T-helper 1 cell treated with Interleukin-12 subunit alpha and Interleukin-12 subunit beta and Interleukin-4 antibody, amounts not matched to agents 30 ng/mL and 1 ng/mL, for 36 hours (primary cell): ENCODE measurements at regions not wholly inside any gene's neighbourhood (a gene's known extent, or its start where the extent isn't known, plus 50 kb on each side); places are given as distances from the start of the nearest gene placed in this dataset.

ENCODE experiments used
- intact Hi-C: fragments of 100-400 bp; cut with micrococcal nuclease; formaldehyde crosslinking; loops from one replicate; pipeline ENCODE4 v1.15.1; 2024

DNA sequence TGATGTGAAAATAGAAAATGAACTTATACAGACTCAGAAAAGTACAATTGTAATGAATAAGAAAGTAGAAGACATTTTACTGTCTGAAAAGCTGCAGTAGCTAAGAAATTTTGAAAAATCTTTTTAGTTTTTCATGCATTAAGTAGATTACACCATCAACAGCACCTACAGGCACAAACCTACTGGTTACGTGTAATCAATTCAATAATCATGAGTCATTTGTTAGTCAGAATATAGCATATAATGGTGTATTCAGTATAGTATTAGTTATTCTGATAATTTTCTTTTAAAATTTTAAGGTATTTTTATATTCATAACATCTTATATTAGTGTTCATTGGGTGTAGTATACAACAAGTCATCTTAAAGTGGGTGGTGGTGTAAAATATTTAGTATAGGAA is 550.5 kb upstream of the GBE1 start:
- intact Hi-C loops, result no loop called here

DNA sequence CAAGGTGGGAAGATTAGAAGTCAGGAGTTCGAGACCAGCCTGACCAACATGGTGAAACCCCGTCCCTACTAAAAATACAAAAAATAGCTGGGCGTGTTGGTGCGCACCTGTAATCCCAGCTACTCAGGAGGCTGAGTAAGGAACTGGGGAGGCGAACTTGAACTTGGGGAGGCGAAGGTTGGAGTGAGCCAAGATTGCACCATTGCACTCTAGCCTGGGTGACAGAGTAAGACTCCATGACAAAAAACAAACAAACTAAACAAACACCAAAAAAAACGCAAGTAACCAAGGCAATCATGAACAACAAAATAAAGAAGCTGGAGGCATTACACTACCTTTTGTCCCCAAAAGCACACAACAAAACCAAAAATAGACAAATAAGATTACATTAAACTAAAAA is 547.3 kb upstream of the GBE1 start:
- intact Hi-C loops, result no loop called here

DNA sequence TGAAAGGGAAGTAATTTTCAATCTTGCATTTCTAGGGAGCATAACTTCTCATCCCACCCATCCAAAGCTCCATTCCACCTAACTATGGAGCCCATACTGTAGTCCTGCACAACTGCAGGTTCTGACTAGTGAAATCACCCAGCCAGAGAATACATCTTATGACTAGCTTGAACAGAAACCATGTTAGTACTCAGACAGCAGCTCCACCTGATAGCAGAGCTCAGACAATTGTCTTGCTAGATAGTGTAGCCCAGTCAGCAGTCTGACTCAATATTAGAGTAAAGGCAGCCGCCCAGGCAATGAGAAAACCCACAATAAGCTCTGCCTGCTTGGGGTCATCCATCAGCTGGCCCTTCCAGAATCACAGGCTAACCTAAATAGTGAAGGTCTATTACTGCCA is 544.7 kb upstream of the GBE1 start:
- intact Hi-C loops, result no loop called here

DNA sequence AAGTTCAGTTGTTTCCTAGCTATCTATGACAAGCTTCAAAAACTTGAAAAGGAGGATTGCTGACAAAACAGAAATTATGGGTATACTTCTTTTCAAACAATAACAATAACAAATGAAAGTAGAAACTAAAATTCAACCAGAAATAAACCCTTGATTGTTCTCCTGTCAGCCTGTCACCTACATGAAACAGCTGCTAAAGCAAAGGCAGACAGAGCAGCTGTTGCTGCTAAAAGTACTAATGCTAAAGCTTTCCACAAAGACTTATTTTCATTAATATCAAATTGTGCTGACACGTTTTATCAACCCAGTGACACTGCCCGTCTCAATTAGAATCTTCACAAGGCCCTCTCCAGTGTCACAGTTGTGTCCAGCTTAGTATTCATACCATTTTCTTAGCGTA is 533.2 kb upstream of the GBE1 start:
- intact Hi-C loops, result no loop called here

DNA sequence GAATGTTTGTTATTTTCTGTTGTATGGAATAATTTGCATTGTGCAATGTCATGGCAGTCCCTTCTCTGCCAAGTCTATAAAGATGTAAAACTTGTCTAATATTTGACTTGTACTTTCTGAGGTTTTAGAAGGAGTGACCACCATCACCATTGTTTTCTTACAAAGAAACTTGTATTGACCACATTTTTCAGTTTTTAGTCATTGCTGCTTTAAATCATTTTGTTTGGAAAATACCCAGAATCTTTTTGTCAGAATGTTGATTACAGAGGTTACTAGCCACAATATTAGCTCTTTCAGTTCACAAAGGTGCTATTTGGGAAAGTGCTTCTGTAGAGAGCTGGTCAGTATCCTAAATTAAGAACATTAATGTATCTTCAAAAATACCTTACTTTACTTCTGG is 532.4 kb upstream of the GBE1 start:
- intact Hi-C loops, result no loop called here

DNA sequence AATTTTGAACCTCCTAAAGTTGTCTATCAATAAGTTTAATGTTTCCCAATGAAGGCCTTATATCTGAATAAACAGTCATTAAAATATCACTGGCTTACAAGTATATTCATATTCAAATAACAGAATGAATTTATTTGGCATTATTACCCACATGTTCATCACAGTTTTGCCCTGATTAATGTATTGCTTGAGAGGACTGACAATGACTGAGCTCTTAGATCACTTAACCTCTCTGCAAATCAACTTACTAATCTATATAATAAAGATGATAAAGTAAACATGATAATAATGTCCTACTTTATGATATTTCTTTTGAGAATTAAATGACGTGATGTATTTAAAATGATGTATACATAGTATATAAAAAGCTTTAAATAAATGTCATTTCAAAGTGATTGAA is 532.0 kb upstream of the GBE1 start:
- intact Hi-C loops, result no loop called here

DNA sequence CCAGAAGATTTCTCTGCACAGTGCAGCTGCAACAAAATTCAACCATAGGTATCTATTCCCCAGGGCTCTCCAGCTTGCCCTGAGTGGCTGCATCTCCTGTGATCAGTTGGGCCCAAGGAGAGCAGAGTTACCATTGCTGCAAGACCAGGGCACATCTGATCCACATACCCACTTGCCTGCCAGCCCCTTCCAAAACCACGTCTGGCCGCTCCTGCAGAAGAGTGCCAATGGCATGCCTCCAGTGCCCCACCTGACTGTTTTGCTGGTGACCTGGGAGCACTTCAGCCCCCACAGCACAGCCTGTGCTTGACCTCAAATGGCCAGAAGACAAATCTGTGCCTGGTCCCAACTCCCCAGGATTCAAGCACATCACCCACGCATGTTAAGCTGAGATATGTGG is 526.1 kb upstream of the GBE1 start:
- intact Hi-C loops, result no loop called here

DNA sequence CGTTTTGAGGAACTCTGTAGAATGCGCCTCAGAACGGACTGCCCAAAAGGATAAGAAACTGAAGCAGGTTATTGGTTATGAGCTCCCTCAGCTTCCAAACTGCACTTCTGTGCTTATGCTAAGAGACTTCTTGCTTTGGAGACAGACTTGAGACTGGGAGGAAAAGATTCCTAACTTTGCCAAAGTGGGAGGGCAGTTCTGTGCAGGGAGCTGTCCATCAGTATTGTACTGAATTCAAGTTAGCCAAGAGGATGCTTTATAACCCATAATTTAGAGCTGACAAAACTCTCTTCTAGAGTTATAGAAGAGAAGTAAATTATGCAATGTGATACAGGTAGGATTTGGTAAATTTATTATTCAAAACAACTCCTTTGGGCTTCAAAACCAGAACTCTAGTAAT is 519.8 kb upstream of the GBE1 start:
- intact Hi-C loops, result no loop called here

DNA sequence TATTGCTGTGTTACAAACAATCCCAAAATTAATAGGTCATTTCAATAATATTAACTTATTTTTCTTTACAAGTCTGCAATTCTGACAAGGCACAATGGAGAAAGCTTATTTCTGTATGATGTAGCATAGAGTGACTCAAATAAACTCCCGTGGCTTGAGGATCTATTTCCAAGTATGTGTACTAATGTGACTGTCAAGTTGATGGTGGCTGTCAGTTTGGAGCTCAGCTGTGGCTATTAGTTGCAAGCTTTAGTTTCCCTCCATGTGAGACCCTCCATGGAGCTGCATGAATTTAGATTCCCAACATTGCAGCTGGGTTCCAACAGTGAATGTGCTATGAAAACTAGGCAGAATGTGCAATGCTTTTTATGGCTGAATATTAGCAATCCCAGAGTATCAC is 515.5 kb upstream of the GBE1 start:
- intact Hi-C loops, result no loop called here

DNA sequence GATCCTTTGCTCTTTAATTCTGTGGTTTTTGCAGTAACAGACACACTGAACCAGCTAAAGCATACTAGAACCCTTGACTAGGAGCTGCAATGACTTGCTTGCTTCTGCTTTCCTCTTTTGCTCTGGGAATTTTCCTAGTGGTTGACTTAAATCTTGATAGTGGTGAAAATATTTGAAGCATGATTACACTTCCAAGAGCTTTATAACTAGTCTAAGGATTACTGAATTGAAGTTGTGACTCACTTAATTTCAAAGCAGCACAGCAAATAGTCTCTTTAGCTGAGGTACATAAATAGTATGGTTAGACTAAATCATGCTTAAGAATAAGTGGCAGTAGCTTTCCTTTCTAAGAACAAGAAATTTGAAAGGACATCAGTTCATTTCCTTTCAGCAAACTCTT is 513.5 kb upstream of the GBE1 start:
- intact Hi-C loops, result no loop called here

DNA sequence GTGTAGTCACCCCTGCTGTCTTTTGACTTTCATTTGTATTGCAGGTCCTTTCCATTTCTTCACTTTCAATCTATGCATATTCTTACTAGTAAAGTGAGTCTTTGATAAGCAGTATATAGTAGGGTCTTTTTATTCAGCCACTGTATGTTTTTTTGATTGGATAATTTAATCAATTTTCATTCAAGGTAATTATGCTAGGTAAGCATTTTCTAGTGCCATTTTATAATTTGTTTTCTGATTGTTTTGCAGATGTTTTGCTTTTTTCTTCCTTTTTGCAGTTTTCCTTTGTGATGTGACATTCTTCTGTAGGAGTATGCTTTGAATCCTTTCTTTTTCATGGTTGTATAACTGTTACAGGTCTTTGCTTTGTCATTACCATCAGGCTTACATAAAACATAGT is 504.3 kb upstream of the GBE1 start:
- intact Hi-C loops, result no loop called here

DNA sequence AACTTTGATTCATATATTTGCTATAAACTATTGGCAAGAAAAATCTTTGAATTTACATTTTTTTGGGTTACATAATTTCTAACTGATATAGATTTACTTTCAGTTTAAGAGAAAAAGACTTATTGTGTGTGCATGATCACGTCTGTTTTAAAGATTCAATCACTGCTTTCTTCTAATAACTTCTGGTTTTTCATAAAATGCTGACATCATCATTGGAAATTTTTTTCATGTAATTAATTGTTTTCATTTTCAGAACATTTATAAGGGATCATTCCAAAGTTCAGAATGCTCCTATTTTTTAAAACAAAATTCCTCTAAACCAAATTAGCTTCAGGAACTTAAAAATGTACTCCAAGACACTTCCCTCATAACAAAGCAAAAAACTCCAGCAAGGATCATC is 500.7 kb upstream of the GBE1 start:
- intact Hi-C loops, result no loop called here

DNA sequence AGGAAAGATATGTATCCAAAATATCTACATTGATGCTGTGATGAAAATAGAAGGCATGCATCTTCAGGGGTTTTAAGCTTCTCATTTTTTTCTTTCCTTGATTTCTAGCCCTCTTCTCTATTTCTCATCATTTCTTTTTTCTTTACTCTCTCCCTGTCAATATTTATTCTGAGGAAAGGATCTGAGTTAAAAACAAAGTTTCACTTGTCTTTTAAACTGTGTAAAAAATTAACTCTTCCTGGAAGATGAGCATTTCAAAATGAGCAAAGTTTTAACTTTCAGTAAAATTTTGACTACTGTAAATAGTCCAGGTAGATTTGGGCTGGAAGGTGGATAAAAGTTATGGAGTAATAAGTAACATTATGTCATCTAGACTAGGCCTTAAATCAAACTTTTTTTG is 500.2 kb upstream of the GBE1 start:
- intact Hi-C loops, result no loop called here

DNA sequence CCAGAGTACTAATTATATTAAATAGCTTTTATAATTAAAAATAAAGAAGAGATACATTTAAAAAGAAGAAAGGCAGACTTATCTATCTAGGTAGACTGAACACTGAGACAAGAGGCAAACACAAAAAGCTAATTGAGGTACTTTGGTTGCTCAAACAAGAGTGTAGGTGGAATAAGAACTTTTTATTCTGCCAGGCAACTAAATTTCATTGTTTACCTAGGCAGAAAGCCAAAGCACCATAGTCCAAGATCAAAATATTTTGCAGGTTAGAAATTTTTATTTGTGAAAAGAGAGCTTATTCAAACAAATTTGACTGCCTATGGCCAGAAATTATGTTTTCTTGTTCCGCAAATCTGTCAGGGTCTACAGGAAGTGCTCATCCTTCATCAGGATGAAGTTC is 499.6 kb upstream of the GBE1 start:
- intact Hi-C loops, result no loop called here

DNA sequence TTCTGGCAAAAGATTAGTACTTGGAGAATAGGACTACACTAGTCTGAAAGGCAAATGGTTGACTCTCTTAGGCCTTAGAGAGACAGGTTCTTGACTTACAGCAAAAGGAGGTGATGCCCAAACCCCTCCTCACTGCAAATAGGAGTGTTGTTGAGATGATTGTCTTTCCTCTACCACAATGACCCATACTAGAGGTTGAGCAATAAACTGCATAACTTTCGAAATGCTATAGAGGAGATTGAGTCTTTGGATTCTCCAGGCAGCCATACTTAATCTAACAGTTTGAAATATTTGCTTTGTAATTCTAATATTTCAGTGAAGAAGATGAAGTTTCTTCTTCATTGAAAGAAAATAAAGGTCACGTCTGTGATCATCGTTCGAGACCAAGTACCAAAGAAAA is 498.5 kb upstream of the GBE1 start:
- intact Hi-C loops, result no loop called here

DNA sequence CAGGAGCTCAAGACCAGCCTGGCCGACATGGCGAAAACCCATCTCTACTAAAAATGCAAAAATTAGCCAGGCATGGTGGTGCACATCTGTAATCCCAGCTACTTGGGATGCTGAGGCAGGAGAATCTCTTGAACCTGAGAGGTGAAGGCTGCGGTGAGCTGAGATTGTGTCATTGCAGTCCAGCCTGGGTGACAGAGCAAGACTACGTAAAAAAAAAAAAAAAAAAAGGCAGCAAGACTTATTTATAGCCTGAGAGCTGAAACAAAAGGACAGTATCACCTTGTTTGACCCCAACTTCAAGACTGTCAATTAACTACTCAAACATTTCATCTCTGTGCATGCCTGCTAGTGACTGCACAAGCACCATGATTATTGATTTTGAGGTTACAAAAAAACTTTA is 478.9 kb upstream of the GBE1 start:
- intact Hi-C loops, result no loop called here

DNA sequence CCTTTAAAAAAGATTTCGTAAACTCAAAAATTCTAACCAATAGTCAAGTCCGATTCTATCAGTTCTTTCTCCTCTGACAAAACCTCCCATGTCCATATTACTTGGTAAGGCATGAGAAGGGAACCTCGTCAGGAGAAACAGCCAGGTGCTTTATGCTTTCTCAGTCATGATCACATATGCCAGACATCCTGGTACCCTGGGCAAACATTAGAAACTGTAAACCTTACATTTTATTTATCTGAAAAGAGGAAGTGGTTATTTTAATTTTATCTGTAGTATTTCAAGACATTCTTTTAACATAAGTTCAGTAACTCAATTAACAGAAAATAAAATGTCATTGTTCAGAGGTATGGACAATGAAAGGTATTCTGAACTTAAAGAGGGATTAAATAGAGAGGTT is 474.8 kb upstream of the GBE1 start:
- intact Hi-C loops, result no loop called here

DNA sequence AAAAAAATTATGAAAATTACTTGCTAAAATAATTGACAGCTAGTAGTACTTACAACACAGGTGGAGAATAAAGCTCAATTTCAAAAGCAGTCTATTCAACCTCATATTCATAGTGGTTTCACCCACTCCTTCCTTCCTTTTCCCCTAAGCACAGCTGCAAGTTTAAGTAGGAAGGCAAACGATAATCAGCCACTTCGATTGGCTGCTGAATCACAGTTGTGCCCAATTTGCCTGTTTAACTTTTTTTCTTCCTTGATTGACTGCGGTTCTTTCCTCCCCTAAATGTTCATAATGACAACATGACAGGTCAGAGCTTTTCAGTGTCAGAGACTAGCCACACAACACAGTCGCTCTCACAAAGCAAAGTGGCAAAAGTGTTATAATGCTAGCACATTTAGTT is 468.0 kb upstream of the GBE1 start:
- intact Hi-C loops, result no loop called here

DNA sequence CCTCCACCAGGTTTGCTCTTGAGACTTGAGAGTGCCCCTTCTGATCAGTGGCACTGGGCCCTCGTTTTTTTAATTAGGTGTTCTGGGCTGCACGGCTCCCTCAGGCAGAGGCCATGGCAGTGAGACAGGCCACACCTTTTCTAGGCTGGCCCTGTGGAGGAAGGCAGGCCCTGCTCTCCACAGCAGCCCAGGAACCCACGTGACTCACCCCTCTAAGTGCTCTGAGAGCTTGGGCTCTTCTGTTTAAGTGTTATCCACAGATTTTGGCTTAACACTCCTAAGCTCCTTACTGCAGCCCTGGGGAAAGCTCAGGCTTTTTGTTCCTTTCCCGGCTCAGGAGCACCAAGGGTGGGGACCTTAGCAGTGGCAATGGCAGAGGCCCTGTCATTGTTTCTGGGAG is 463.2 kb upstream of the GBE1 start:
- intact Hi-C loops, result no loop called here

DNA sequence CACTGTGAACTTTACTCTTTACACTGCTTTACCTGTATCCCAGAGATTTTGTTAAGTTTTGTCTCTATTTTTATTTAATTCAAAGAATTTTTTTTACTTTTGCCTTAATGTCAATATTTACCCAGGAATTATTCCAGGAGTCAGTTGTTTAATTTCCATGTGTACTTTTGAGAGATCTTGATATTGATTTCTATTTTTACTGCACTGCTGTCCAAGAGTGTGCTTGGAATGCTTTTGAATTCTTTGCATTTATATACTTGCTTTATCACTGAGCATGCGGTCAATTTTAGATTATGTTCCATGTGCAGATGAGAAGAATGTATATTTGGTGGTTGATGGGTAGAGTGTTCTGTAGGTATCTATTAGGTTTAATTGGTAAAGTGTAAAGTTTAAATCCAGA is 461.0 kb upstream of the GBE1 start:
- intact Hi-C loops, result no loop called here

DNA sequence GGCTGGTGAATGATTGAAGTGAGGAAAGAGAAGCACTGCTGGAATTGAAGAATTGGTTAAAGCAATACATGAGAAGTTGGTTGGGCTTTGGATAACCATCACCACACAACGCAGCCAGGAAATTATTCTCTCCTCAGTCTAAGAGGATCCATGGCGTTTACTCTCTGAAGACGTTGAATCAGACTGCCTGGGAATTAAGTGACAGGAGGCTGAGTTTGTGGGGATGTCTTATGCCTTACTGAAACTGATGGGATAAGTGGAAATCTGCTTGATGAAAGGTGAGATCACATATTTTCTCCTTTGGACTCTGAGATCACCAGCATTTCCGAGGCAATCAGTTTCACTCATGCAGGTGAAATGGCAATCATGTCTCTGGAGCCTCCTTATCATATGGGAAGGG is 456.1 kb upstream of the GBE1 start:
- intact Hi-C loops, result no loop called here

DNA sequence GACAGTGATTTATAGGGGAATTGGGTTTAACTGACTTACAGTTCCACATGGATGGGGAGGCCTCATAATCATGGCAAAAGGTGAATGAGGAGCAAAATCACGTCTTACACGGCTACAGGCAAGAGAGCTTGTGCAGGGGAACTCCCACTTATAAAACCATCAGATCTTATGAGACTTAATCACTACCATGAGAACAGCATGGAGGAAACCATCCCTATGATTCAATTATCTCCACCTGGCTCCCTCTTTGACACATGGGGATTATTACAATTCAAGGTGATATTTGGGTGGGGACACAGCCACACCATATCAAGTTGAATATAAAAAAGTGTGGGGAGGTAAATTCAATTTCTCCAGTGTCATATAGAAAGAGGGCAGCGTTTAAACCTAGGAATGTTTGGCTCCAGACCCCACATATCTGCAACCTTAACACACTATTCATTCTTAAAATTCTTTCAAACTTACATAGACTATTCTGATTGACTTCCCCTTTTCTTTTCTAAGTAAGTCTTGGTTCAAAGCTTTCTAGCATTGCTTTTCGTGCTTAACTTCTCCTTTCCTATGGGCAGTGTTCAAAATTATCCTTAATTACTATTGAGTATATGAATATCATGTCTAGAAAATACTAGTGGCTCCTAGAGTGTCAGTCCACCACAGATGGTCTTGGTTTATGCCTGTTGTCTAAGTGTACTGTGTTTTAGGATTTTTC is 446.7 kb upstream of the GBE1 start:
- intact Hi-C loops, result no loop called here

DNA sequence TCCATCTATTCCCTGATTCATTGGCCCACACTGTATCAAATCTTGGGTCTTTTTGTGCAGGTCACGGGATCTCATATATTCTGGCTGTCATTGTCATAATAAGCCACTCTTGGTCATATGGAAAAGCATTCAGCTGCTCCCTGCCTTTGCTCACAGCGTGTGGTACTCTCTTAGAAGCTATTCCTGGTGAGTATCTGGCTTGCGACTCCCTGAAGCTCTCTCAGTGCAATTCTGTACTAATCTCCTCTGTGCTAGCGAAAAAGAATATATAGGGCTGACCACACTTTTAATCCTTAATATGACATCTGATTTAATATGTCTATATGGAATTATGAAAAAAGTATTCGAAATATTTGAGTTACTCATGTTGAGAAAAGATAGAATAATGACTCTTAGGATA is 440.8 kb upstream of the GBE1 start:
- intact Hi-C loops, result no loop called here

DNA sequence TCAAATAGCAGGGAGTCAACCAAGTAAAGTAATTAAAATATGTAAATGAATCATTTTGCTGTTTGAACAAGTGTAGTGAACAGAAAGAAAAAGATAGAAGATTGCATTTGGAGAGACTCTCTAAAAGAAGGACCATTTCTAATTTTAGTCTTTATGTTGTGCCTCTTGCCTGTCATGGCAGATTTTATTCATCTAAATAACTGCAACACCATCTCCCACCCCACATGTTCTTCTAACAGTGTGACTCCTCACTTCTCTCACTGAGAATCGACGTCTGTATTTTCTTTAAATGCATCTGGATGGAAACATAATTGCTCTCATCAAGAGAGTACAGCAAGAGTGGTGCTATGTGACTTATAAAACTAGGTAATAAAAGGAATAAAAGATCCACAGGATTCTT is 439.9 kb upstream of the GBE1 start:
- intact Hi-C loops, result no loop called here
